Hepatocyte (in vitro differentiated cells): ENCODE measurements at regions not wholly inside any gene's neighbourhood (a gene's known extent, or its start where the extent isn't known, plus 50 kb on each side); places are given as distances from the start of the nearest gene placed in this dataset.

Source experiments
- EZH2phosphoT487 ChIP-seq: fragments of 200-600 bp; sonication (generic); IDR thresholded peaks from one replicate; pipeline ENCODE4 v1.6.1; 2018; ENCODE audit warnings: antibody characterized with exemption, mild to moderate bottlenecking, low read depth, moderate library complexity; ENCODE audit not compliant: unreplicated experiment, severe bottlenecking
- TF ChIP-seq, protein P1 (sequence below): fragments of 200-600 bp; sonication (generic); IDR thresholded peaks from 2 replicates; pipeline ENCODE4 v1.5.1; 2016; ENCODE audit warnings: antibody characterized with exemption, mild to moderate bottlenecking; ENCODE audit not compliant: poor library complexity

DNA sequence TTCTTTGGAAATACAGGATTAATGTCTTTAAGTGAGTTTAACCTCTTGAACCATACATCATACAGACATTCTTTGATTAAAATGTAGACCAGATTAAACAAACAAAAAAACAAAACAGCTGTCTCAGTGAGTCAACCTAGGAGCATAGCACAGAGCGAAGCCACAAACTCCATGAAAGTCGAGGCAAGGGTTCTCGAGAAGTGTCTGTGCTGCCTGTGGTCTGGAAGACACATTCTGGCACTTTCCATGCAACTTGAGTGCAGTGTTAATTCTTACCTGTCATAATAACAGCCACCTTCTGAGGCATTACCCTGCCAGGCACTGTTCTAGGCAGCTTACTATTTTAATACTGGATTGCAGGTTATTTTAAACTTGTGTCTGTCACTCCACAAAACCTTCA, 435.5 kb upstream of the MMADHC start:
- no peak for TF ChIP-seq EZH2phosphoT487
- TF ChIP-seq, protein P1, sequence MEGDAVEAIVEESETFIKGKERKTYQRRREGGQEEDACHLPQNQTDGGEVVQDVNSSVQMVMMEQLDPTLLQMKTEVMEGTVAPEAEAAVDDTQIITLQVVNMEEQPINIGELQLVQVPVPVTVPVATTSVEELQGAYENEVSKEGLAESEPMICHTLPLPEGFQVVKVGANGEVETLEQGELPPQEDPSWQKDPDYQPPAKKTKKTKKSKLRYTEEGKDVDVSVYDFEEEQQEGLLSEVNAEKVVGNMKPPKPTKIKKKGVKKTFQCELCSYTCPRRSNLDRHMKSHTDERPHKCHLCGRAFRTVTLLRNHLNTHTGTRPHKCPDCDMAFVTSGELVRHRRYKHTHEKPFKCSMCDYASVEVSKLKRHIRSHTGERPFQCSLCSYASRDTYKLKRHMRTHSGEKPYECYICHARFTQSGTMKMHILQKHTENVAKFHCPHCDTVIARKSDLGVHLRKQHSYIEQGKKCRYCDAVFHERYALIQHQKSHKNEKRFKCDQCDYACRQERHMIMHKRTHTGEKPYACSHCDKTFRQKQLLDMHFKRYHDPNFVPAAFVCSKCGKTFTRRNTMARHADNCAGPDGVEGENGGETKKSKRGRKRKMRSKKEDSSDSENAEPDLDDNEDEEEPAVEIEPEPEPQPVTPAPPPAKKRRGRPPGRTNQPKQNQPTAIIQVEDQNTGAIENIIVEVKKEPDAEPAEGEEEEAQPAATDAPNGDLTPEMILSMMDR: no peak
